ENCODE measurements at regions not wholly inside any gene's neighbourhood (a gene's known extent, or its start where the extent isn't known, plus 50 kb on each side); places are given as distances from the start of the nearest gene placed in this dataset.

GRCh38 chr4:133869486-133869885 is 332.1 kb downstream of the PABPC4L start:
- DNase-seq (ENCODE audit: low spot score): no peak

GRCh38 chr4:133868856-133869255 is 332.7 kb downstream of the PABPC4L start:
- DNase-seq (ENCODE audit: low spot score): no peak

- DNase-seq (ENCODE audit: low spot score): no peak
These were observed 335.3 kb downstream of the PABPC4L start for GRCh38 chr4:133866328-133866699.

GRCh38 chr4:133865612-133866327 is 335.8 kb downstream of the PABPC4L start:
- DNase-seq (ENCODE audit: low spot score): peak; percentile 96

GRCh38 chr4:133863153-133863552 is 338.4 kb downstream of the PABPC4L start:
- DNase-seq (ENCODE audit: low spot score): no peak

- no peak for DNase-seq (ENCODE audit: low spot score)
These were observed 344.7 kb downstream of the PABPC4L start for GRCh38 chr4:133856731-133857355.

- no peak for DNase-seq (ENCODE audit: low spot score)
These were observed 346.6 kb downstream of the PABPC4L start for GRCh38 chr4:133855001-133855400.

GRCh38 chr4:133839326-133839725 is 362.3 kb downstream of the PABPC4L start:
- peak; percentile 21 for DNase-seq (ENCODE audit: low spot score)

GRCh38 chr4:133823177-133823576 is 378.4 kb downstream of the PABPC4L start:
- no peak for DNase-seq (ENCODE audit: low spot score)

- no peak for DNase-seq (ENCODE audit: low spot score)
These were observed 388.6 kb downstream of the PABPC4L start for GRCh38 chr4:133812954-133813353.

- no peak for DNase-seq (ENCODE audit: low spot score)
These were observed 389.4 kb downstream of the PABPC4L start for GRCh38 chr4:133812236-133812635.

- no peak for DNase-seq (ENCODE audit: low spot score)
These were observed 393.4 kb downstream of the PABPC4L start for GRCh38 chr4:133808151-133808550.

- no peak for DNase-seq (ENCODE audit: low spot score)
These were observed 398.2 kb downstream of the PABPC4L start for GRCh38 chr4:133803341-133803740.

GRCh38 chr4:133802359-133803140 is 399.0 kb downstream of the PABPC4L start:
- DNase-seq (ENCODE audit: low spot score): peak; percentile 5

- no peak for DNase-seq (ENCODE audit: low spot score)
These were observed 399.7 kb downstream of the PABPC4L start for GRCh38 chr4:133801883-133802282.

- DNase-seq (ENCODE audit: low spot score): no peak
These were observed 400.6 kb downstream of the PABPC4L start for GRCh38 chr4:133800966-133801365.

- no peak for DNase-seq (ENCODE audit: low spot score)
These were observed 401.8 kb downstream of the PABPC4L start for GRCh38 chr4:133799717-133800315.

GRCh38 chr4:133777661-133778060 is 423.9 kb downstream of the PABPC4L start:
- DNase-seq (ENCODE audit: low spot score): no peak

- no peak for DNase-seq (ENCODE audit: low spot score)
These were observed 424.6 kb downstream of the PABPC4L start for GRCh38 chr4:133776961-133777360.

GRCh38 chr4:133776503-133776902 is 425.1 kb downstream of the PABPC4L start:
- DNase-seq (ENCODE audit: low spot score): no peak

GRCh38 chr4:133775881-133776280 is 425.7 kb downstream of the PABPC4L start:
- DNase-seq (ENCODE audit: low spot score): peak; percentile 72

GRCh38 chr4:133775469-133775868 is 426.1 kb downstream of the PABPC4L start:
- no peak for DNase-seq (ENCODE audit: low spot score)

- DNase-seq (ENCODE audit: low spot score): no peak
These were observed 442.2 kb downstream of the PABPC4L start for GRCh38 chr4:133759428-133759827.

All from RKO (cell line).